NCI-H82 treated with DMSO at 0.1 percent for 48 hours (cell line): ENCODE measurements at regions not wholly inside any gene's neighbourhood (a gene's known extent, or its start where the extent isn't known, plus 50 kb on each side); places are given as distances from the start of the nearest gene placed in this dataset.
"Not testable (repeated sequence)": the region's sequence is repeated elsewhere in the genome, so short reads cannot be mapped to it uniquely, and the experiment has no call there.

Experiments used
- DNase-seq: peaks from one replicate; lab custom pipeline; 2025; ENCODE audit not compliant: unreplicated experiment; lab: John Stamatoyannopoulos, UW

DNA sequence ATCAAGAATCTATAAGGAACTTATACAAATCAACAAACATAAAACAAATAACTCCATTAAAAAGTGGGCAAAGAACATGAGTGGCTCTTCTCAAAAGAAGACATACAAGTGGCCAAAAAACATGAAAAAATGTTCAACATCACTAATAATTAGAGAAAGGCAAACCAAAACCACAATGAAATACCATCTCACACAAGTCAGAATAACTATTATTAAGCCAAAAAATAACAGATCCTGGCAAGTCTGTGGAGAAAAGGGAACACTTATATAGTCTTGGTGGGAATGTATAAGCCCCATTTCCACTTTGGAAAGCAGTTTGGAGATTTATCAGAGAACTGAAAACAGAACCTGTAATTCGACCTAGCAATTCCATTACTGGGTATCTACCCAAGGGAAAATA is 921.0 kb downstream of the KCNA4 start:
- DNase-seq, result no peak

DNA sequence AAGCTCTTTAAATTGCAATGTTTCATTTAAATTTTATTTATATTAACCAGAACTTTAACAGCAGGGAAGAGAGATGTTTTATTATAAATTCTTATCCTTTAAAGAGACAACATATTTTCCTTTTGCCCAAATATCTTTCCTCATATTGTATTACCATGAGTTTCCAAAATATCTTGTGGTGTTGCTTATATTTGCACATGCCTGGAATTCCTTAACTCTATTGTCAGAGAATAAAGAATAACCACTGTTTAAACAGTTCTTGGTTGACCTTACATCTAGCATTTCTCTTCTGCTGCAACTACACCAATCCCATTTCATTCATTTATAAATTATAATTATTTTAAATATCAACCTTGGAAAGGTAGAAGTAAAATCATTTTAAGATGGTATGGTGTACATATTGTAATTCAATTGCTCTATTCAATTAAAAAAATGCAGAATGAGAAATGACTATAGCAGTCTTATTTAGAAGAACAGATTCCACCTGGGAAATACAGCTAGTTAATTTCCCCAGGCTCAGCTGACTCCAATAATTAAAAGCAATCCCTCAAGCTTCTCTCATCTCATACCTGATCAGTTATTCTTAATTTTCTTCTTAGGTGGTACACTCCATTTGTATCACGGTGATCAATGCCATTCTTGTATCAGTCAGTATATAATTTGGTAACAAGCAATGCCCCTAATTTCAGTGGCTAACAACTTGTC is 923.3 kb downstream of the KCNA4 start:
- no peak for DNase-seq

DNA sequence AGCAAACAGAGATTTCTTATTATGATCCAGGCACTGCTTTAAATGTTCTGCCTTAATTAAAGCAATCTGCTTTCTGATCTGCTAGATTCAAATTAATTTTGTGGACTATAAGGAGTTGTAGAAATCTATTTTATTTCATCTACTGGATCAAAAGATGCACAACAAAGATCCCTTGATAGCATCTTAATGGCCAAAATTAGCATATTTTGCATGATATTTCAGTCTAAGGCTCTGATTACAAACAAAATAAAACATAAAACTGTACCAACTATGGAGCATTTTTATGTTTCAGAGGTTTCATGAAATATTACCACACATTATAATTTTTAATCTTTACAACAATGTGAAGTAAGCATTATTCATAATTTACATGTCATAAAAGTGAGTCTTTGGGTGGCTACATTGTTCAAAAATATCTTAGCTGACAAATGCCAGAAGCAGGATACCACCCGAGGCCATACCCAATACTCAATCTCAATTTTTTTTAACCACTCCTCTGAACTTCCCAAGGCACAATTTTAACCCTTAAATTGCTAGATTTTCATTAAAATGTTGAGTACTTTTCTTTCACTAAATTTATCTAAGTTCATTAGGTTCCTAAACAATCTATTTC is 929.5 kb downstream of the KCNA4 start:
- no peak for DNase-seq

DNA sequence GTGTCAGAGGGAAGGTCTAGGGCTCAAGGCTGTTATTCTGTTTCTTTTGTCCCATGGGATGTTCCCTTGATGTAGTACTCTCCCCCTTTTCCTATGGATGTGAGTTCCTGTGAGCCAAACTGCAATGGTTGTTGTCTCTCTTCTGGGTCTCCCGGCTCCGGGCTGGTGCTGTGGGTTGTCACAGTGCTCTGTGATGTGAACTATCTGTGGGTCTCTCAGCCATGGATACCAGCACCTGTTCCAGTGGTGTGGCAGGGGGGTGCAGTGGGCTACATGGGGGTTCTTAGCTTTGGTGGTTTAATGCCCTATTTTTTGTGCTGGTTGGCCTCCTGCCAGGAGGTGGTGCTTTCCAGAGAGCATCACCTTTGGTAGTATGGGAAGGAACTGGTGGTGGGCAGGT is 941.1 kb downstream of the KCNA4 start:
- DNase-seq, result no peak

DNA sequence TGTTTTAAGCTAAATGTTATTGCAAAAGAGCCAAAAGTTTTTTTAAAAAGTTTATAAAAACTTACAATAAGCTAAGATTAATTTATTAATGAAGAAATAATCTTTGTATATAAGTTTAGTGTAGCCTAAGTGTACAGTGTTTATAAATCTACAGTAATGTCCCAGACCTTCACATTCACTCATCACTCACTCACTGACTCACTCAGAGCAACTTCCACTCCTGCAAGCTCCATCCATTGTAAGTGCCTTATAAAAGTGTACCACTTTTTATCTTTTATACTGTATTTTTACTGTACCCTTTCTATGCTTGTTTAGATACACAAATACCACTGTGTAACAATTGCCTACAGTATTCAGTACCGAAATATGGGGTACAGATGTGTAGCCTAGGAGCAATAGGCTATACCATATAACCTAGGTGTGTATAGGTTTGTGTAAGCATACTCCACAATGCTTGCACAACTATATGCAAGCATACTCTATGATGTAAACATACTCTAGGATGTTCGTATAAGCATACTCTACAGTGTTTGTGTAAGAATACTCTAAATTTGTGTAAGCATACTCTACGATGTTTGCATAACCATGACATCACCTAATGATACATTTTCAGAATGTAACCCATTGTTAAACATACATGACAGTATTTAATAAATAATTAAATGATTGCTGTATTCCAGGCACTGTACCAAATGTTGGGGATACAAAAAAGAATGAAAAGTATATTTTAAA is 953.0 kb downstream of the KCNA4 start:
- no peak for DNase-seq

DNA sequence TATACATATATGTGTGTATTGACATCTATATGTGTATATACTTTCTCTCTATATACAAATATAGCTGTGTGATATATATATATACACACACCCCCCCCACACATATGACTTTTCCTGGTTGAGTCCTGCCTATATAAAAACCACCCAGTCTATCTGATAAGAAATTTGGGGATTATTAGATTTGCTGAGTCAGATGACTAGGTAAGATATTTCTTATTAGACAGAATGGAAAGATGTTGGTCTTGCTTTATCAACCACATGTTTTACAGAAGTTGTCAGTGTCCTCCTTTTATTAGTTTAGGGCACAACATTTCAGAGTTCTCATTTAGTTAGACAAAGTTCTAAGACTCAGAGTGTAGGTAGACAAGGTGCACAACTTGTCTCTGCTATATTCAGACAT is 953.3 kb downstream of the METTL15 start:
- no peak for DNase-seq

DNA sequence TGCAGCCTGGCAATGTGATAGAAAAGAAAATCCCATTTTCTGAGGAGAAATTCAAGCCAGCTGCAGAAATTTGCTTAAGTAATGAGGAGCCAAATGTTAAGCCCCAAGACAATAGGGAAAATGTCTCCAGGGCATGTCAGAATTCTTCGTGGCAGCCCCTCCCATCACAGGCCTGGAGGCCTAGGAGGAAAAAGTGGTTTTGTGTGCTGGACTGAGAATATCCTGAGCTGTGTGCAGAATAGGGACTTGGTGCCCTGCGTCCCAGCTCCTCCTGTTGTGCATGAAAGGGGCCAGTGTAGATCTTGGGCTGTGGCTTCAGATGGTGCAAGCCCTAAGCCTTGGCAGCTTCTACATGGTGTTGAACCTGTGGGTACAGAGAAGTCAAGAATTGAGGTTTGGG is 948.3 kb downstream of the METTL15 start:
- DNase-seq, result not testable (repeated sequence)

DNA sequence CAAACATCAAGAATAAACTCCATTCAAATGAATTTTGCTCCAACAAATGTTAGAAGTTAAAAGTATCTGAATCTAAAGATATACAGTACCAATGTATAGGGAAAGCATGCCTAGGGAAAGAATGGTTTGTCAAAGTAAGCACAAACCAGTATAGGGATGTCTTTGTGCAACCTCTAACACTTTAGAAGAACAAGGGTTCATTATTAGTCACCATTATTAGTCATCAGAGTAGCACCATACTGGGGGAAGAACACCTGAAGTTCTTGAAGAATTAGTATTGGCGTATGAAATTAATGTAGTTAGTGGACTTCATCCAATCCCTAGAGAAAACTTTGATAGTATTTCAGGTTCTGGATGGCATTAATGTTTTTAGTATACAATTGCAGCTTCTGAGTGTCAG is 943.7 kb downstream of the METTL15 start:
- DNase-seq, result no peak

DNA sequence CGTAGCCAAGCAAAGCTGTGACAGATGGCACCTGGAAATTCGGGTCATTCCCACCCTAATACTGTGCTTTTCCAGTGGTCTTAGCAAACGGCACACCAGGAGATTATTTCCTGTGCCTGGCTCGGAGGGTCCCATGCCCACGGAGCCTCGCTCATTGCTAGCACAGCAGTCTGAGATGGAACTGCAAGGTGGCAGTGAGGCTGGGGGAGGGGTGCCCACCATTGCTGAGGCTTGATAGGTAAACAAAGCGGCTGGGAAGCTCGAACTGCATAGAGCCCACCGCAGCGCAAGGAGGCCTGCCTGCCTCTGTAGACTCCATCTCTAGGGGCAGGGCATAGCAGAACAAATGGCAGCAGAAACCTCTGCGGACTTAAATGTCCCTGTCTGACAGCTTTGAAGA is 942.8 kb downstream of the METTL15 start:
- not testable (repeated sequence) for DNase-seq

DNA sequence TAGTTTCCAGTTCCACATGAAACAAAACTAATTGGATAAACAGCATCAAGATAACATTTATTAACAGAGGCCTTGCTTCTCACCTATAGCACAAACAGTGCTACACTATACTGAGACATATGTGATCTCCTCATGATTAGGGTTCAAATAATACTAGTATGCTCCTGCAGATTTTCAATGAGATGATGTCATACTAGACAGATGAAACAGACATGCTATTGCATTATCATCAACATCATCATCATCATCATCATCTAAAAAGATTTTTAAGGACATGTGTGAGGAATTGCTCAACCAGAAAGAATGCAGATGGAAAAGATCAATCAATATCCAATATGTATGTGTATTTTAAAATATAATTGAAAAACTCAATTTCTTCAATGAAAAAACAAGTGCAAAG is 932.3 kb downstream of the METTL15 start:
- no peak for DNase-seq

DNA sequence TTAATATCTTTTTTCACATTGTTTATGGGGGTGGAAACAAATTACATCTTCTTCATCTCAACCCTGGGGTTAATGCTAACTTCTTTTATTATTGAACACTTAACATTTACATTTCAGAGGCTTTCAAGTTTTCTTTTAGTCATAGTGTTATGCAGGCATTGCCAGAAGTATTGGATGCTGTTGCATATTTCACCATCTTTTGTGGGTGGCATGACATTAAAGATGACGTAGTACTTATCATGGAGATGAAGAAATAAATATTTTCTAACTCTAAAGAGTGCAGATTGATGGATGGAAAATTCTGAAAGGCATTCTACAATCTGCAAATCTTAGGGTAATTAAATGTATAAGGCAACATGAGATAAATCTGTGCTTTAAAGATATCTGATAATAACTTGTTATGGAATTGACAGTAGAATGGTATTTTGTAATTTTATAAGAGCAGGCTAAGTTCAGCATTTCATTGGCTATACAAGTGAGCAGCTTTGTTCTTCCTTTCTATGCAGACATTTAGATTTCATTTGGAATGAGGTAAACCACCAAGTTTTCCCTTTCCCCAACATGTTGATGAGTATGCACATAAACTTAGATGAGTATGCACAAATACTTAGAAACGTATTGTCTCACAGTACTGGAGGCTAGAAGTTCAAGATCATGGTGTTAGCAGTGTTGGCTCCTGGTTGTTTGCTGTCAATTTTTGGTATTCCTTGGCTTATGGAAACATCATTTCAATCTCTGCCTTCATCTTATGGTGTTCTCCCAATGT is 924.4 kb downstream of the METTL15 start:
- no peak for DNase-seq

DNA sequence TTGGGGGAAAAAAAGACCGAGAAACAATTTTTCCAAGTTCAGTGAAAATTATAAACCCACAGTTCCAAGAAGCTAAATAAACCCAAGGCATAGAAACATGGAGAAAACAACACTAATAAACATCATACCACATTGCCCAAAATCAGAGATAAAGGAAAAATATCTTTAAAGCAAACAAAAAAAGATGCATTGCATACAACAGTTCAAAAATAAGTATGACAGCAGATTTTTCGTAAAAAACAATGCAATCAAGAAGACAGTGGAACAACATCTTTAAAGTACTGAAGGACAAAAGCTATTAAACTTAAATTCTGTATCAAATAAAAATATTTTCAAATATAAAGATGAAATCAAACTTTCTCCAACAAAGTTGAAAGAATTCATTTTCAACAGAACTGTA is 921.3 kb downstream of the METTL15 start:
- DNase-seq, result no peak

DNA sequence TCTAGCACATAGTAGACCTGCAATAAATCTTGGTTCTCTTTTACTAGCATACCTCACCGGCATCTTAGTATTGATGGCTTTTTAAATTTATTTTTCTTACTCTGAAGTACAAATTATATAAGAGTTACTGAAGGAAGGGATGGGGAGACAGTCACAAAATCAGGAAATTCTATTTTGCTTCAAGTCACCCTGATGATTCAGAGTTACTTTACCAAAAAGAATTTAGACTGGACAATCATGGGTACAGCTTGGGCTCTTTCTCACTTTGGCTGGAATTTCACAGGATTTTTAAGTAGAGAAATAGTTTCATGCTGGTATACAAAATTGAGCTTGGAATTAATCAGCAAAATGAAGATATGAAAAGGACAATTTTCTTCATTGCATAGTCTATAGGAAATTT is 919.2 kb downstream of the METTL15 start:
- no peak for DNase-seq

DNA sequence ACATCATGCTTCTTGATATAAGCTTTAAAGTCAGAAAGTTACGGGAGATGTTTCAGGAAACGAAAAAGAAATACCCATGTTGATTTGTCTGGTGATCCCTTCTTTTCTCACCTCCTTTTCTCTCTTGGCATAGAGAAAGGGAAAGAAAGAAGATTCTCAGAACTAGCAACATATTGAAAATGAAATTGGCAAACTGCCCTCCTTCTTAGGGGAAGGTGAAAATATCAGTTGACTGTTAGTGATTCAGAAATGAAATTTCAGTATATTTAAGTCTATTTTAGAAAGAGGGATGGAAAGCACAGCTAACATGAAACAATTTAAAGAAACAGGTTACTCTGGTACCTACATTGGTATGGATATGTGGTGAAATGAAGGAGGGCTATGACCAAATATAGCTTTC is 918.1 kb downstream of the METTL15 start:
- DNase-seq, result no peak

DNA sequence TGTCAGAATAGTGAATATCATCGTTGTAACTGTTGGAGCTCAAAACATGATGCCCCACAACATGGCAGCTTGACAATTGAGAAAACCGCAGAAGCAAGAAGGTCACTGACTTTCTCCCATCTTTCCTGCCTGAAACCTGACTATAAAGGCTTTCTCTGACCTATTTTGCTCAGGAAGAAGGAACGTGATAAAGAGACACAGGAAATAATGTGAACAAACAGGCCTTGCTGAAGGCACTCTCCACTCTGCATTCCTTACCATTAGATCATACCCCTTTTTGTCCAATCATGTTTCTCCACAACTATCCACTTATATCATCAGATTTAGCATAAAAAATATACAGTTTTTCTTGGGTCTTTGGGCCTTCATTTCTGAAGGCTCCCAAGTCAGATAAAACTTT is 916.8 kb downstream of the METTL15 start:
- DNase-seq, result no peak

DNA sequence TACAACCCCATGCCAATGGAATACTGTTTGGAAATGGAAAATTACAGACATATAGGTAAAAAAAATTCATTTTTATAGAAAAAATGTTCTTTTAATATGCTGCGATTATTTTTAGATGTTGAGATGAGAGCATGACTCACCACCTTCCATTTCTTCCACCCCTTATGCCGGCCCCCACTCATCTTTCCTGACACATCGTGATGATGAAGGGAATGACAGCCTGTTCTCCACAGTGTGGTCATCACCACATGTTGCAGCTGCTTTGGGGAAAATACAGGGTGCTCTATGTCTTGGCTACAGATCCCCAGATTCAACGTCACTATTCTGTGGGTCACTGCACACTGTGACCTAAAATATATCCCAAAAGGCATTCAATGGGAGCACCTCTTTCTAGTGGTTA is 916.2 kb downstream of the METTL15 start:
- no peak for DNase-seq

DNA sequence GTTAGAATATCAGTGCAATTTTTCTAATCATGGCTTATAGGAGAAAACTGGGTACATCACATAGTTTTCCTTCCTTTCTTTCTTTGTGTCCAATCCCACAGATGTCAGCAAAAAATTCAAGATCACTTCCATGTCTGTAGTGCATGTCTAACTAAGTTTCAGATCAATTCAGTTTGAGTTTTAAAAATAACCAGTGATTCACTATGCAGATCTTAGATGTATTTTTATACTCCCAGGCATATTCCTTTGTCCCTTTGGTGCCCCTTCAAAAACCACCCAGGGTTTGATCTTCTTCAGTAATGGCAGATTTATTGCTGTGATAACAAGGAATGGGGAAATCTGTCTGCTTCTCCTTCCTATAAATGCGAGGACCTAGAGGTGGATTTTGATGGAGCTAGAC is 915.6 kb downstream of the METTL15 start:
- no peak for DNase-seq

DNA sequence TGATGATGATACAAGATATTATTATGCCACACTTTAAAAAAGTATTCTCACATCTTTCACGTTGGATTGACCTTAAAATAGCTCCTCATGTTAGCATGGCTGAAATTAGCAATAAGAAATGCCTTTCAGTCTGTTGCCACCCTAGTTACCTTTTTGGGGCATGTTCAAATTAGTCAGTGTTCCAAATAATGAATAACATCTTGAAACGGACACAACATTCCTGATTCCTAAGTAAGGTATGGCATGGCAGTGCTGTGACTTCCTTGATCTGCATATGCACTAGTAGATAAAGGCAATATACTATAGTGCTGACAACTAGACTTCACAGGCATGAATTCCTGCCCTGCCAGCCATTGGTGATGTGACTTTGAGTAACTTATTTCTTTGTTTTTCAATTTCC is 914.5 kb downstream of the METTL15 start:
- no peak for DNase-seq

DNA sequence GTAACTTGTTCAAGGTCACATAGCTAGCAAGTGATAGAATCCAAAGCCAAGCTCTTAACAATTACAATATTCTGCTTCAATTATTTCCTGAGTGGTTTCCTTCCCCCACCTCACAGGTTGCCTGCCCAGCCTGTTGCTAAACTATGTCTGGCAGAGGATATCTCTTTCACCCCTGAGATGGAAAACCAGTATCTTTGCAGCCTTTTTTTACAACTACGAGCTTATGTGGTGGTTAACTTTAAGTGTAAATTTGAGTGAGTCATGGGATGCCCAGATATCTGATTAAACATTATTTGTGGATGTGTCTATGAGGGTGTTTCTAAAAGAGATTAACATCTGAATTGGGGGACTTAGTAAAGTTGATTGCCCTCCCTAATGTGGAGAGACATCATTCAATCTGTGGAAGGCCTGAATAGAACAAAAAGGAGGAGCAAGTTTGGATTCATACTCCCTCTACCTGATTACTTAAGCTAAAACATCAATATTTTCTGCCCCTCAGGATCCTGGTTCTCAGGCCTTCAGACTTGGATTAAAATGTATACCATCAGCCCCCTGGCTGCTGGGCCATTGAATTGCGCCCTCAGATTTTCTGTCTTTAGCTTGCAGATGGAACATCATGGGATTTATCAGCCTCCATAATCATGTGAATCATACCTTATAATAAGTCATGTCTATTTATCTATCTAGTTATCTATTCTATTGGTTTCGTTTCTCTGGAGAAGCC is 911.9 kb downstream of the METTL15 start:
- DNase-seq, result no peak

DNA sequence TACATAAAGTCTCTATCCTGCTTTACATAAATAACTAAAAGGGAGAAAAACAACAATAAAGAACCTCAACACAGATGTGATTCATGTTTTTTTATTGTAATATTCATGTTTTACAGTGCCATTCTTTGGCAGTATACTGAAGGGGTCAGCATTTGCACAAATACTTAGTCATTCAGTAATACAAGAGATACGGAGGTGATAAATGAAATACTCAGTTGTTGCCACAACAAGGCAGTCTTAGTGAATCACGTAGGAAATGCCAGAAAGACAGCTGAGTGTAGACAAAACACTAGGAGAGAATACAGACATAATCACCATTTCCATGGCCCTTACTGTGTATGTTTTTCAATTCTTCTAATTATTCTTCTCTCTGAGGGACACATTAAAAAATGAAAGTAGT is 910.4 kb downstream of the METTL15 start:
- DNase-seq, result no peak

DNA sequence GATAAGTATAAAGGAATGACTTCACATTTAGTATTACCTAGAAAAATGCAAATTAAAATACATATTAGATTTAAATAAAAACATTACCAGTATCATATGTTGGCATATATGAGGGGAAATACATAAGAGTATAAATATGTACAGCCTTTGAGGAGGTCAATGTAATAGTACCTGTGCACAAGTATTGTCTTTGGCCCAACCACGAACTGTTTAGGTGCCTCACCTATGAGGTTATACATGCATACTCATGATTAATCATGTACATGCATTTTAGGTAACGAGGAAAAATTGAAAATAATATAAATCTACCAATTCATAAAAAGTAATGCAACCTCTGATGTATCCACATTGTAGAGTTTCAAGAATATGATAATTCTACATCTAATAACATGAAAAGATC is 909.8 kb downstream of the METTL15 start:
- DNase-seq, result no peak
